Activated T-helper 1 cell treated with anti-CD3 and anti-CD28 coated beads, Interleukin-12 subunit alpha, Interleukin-12 subunit beta, Interleukin-2, Interleukin-4 antibody, amounts not matched to agents 30 ng/mL and 10 ng/mL and 1 ng/mL, durations not matched to agents 14 hours and 24 hours and 36 hours (primary cell): ENCODE measurements at regions not wholly inside any gene's neighbourhood (a gene's known extent, or its start where the extent isn't known, plus 50 kb on each side); places are given as distances from the start of the nearest gene placed in this dataset.
"Not testable (repeated sequence)": the region's sequence is repeated elsewhere in the genome, so short reads cannot be mapped to it uniquely, and the experiment has no call there.

Source experiments
- DNase-seq: peaks from one replicate; pipeline ENCODE4 v3.0.0; 2021; ENCODE audit warnings: low spot score
- H3K27ac Mint-ChIP-seq: one replicate; pipeline ENCODE4 v1.8.0; 2021; ENCODE audit warnings: mild to moderate bottlenecking, mixed read lengths
- H3K27me3 Mint-ChIP-seq: one replicate; pipeline ENCODE4 v1.8.0; 2022; ENCODE audit warnings: mild to moderate bottlenecking, moderate library complexity, mixed read lengths; ENCODE audit not compliant: insufficient read depth
- H3K36me3 Mint-ChIP-seq: one replicate; pipeline ENCODE4 v1.8.0; 2021; ENCODE audit warnings: low read depth, mixed read lengths
- H3K4me1 Mint-ChIP-seq: one replicate; pipeline ENCODE4 v1.8.0; 2021; ENCODE audit warnings: low read depth, mixed read lengths
- H3K4me3 Mint-ChIP-seq: one replicate; pipeline ENCODE4 v1.8.0; 2021; ENCODE audit warnings: mild to moderate bottlenecking, moderate library complexity, mixed read lengths
- H3K9me3 Mint-ChIP-seq: one replicate; pipeline ENCODE4 v1.8.0; 2021; ENCODE audit warnings: mixed read lengths
- intact Hi-C: fragments of 100-400 bp; cut with micrococcal nuclease; formaldehyde crosslinking; loops from one replicate; pipeline ENCODE4 v1.15.1; 2024

DNA sequence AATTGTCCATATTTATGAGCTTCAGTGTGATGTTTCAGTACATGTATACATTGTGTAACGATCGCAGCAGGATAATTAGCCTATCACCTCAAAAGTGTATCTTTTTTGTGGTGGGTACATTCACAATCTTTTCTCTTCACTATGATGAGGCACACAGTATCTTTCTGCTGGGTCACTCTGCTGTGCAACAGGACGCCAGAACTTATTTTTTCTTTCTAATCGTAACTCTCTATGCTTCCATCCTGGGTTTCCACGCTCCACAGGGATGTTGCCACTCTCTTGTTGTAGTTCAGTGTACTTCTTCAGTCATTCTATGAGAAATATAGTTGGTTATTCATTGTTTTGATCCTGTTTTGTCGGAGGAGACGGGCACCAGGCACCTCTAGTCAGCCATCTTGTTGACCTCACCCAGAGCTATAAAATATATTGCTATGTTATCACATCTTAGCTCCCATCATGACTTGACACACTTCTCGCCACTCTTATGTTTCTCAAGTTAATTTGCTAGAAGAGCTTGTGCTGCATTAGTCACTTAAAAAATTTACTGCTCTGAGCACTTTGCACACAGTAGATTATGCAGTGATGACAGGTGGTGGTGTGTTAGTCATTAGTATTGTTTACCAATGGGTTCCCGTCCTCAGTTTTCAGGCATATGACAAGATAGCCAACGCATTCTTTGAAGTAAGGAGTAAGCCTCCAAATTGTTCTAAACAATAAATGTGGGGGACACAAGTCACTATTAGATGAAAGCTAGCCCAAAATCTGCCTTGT is 1002.7 kb upstream of the PCDH7 start:
- Mint-ChIP-seq H3K36me3 (no peaks in the 10 kb centered on the region), H3K4me1 (no peaks in the 10 kb centered on the region), H3K9me3 (no peaks in the 10 kb centered on the region), H3K27ac (no peak overlapping the region), H3K4me3 (no peak overlapping the region), H3K27me3 (no peaks in the 10 kb centered on the region)
- intact Hi-C loops: no loop called here
- DNase-seq: no peak

DNA sequence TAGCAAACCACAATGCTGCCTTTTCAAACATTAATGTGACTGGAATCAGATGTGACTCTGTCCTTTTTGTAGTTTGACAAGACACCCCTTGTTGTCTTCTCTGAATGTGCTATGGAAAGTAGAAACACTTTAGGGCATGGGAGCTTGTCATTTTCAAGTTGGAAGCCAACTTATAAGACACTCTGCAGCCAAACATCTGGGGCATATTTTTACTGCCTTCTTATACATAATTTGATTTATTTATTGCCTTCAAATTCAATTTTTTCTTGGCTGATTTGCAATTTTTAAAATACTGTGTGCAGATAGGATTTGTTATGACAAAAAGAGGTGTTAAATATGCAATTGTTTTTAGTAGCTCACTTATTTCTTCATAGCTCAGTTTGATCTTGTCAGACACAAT is 1002.0 kb upstream of the PCDH7 start:
- Mint-ChIP-seq H3K9me3 (no peaks in the 10 kb centered on the region), H3K4me3 (no peak overlapping the region), H3K36me3 (no peaks in the 10 kb centered on the region), H3K27ac (no peak overlapping the region), H3K4me1 (no peaks in the 10 kb centered on the region), H3K27me3 (no peaks in the 10 kb centered on the region)
- intact Hi-C loops: no loop called here
- DNase-seq: no peak

DNA sequence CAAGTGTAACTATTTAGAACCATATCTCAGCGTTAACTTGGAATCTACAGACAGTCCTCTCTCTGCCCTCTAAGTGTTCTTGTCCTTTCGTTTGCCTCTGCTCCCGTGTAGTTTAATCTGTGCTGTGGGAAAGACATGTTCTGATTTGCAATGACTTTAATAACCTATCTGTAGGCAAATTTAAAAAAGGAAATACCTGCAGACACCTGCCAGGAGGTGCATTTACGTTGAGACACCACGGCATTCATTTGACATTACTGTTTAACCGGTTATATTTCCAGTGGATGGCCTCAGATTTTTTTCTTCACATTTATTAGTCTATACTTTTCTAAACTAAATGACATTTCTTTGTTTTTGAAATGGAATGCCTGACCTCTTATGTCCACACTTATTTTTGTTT is 997.9 kb upstream of the PCDH7 start:
- Mint-ChIP-seq H3K4me1 (no peaks in the 10 kb centered on the region), H3K4me3 (no peak overlapping the region), H3K36me3 (no peaks in the 10 kb centered on the region), H3K27me3 (no peaks in the 10 kb centered on the region), H3K27ac (no peak overlapping the region), H3K9me3 (no peaks in the 10 kb centered on the region)
- intact Hi-C loops: no loop called here
- no peak for DNase-seq

DNA sequence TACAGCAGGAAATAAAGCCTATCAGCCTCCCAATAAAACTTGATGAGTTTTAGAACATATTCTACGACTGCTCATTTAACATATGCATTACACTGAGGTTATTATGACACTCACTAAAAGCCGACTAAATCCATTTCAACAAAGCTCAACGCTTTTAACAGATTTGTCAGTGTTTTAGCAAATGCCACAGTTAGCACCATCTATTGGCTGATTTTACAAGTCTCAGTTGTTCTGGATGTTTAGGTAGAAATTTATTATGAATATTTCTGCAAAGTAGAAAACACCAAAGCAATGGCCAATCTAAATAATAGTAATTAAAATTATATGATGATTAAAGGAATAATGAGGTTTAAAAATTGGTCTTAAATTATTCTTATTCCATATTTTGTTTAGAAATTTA is 993.2 kb upstream of the PCDH7 start:
- no peaks in the 10 kb centered on the region for H3K4me1 Mint-ChIP-seq
- no peak for DNase-seq

GRCh38 chr4:29734343-29735213 is 985.6 kb upstream of the PCDH7 start:
- H3K4me3 Mint-ChIP-seq: no peak overlapping the region
- no peaks in the 10 kb centered on the region for H3K36me3 Mint-ChIP-seq
- intact Hi-C loops: no loop called here
- no peak overlapping the region for H3K27ac Mint-ChIP-seq
- peaks cover 19% of the 10 kb centered on the region for H3K9me3 Mint-ChIP-seq
- H3K27me3 Mint-ChIP-seq: no peaks in the 10 kb centered on the region
- H3K4me1 Mint-ChIP-seq: no peaks in the 10 kb centered on the region
- DNase-seq: no peak

More for the DNA sequence above, 993.2 kb upstream of the PCDH7 start:
- intact Hi-C loops: no loop called here
- no peak overlapping the region for H3K4me3 Mint-ChIP-seq
- H3K27ac Mint-ChIP-seq: no peak overlapping the region
- H3K9me3 Mint-ChIP-seq: peaks cover 5% of the 10 kb centered on the region
- no peaks in the 10 kb centered on the region for H3K36me3 Mint-ChIP-seq
- H3K27me3 Mint-ChIP-seq: no peaks in the 10 kb centered on the region

- no peaks in the 10 kb centered on the region for H3K36me3 Mint-ChIP-seq
- DNase-seq: no peak
Observed at GRCh38 chr4:29756966-29757365, 963.2 kb upstream of the PCDH7 start.

DNA sequence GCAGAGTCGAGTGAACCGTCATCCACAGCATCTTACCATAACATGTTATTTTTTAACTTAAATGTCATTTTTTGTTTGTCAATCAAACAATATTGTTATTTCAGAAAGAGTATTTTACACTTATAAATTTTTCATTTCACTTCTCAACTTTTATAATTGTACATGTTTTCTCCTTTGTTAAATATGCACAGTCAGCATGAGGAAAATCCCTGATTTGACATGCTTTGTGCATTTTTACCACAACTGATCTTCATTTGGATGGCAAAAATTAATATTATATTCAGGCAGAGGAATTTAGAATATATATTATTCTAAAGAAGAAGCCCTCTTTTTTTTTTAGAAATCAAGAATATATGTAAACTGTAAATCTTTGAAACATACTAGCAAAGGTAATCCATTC is 958.0 kb upstream of the PCDH7 start:
- Mint-ChIP-seq H3K27me3 (no peaks in the 10 kb centered on the region), H3K9me3 (peaks cover 1% of the 10 kb centered on the region), H3K4me1 (no peaks in the 10 kb centered on the region), H3K36me3 (no peaks in the 10 kb centered on the region), H3K27ac (no peak overlapping the region), H3K4me3 (no peak overlapping the region)
- intact Hi-C loops: no loop called here
- no peak for DNase-seq

More at GRCh38 chr4:29756966-29757365, 963.2 kb upstream of the PCDH7 start:
- no peak overlapping the region for H3K4me3 Mint-ChIP-seq
- H3K4me1 Mint-ChIP-seq: no peaks in the 10 kb centered on the region
- no peak overlapping the region for H3K27ac Mint-ChIP-seq
- peaks cover 4% of the 10 kb centered on the region for H3K9me3 Mint-ChIP-seq
- no peaks in the 10 kb centered on the region for H3K27me3 Mint-ChIP-seq
- intact Hi-C loops: no loop called here

DNA sequence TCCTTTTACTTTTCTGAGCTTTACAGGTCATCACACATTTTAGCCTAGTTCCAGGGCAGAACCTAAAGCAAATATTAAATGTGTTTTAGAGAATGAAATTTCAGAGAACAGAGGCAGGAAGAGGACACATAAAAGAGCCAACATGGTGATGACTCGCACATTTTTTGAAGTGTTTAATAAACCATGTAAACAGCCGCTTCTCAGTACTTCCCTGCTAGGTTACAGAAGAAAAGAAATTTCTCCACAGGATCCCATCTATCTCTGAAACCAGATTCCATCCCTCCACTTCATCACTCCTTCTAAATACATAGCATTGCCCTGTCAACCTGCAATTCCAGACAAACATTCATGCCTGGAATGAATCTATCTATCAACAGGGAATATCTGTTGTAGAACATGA is 949.5 kb upstream of the PCDH7 start:
- no peak for DNase-seq
- no peak overlapping the region for H3K27ac Mint-ChIP-seq
- peaks cover 31% of the 10 kb centered on the region for H3K9me3 Mint-ChIP-seq
- intact Hi-C loops: no loop called here
- H3K4me1 Mint-ChIP-seq: no peaks in the 10 kb centered on the region
- no peaks in the 10 kb centered on the region for H3K36me3 Mint-ChIP-seq
- no peak overlapping the region for H3K4me3 Mint-ChIP-seq
- H3K27me3 Mint-ChIP-seq: no peaks in the 10 kb centered on the region

- H3K9me3 Mint-ChIP-seq: peaks cover 22% of the 10 kb centered on the region
- H3K4me1 Mint-ChIP-seq, H3K27ac Mint-ChIP-seq, DNase-seq, H3K4me3 Mint-ChIP-seq, H3K27me3 Mint-ChIP-seq, intact Hi-C loops, H3K36me3 Mint-ChIP-seq: not testable (repeated sequence)
Observed at GRCh38 chr4:29788123-29788522, 932.0 kb upstream of the PCDH7 start.

DNA sequence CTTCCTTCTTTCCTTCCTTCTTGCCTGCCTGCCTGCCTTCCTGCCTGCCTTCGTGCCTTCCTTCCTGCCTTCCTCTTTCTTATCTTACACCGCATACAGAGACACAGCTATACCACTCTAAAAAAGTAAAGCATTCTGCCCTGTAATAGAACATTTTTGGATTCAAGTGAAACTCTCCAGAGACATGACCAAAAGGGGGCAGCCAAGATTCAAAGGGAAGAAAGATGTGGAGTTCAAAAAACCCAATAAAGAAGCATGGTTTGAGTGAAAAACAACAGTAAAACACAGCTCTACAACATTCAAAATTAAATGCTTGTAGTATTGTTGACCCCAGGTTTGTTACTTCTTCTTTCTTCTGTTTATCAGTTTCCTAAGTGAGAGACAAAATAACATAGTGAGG is 914.9 kb upstream of the PCDH7 start:
- no peaks in the 10 kb centered on the region for H3K4me1 Mint-ChIP-seq
- H3K27ac Mint-ChIP-seq: no peak overlapping the region
- no peaks in the 10 kb centered on the region for H3K27me3 Mint-ChIP-seq
- intact Hi-C loops: no loop called here
- H3K9me3 Mint-ChIP-seq: peaks cover 24% of the 10 kb centered on the region
- no peak overlapping the region for H3K4me3 Mint-ChIP-seq
- no peaks in the 10 kb centered on the region for H3K36me3 Mint-ChIP-seq
- DNase-seq: no peak

DNA sequence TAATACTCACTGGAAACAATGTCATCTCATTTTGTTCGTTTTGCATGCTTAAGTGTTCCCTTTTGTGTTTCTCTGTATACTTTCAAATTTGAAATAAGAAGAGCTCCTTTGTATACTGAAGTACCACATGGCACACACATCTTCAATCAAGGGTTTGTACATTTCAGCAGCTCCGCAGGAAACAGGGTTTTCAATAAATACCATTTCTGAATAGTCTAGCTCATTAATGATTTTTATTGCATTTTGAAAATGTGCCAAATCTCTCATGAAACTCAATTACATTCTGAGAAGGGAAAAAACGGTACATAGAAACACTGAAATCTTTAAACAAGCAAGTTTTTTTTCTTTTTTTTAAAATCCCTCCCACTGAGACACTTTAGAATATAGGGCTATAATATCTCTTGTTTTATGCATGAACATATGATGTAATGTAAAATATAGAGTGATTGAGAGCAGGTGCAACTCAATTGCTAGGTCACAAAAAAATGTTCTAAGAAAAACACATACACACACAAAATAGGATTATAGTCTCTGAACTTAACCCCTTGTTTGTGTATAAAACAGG is 914.2 kb upstream of the PCDH7 start:
- no peak for DNase-seq
- Mint-ChIP-seq H3K36me3 (no peaks in the 10 kb centered on the region), H3K4me1 (no peaks in the 10 kb centered on the region), H3K27me3 (no peaks in the 10 kb centered on the region), H3K9me3 (peaks cover 27% of the 10 kb centered on the region), H3K4me3 (no peak overlapping the region), H3K27ac (no peak overlapping the region)
- intact Hi-C loops: no loop called here

GRCh38 chr4:29817961-29818360 is 902.2 kb upstream of the PCDH7 start:
- Mint-ChIP-seq H3K36me3 (no peaks in the 10 kb centered on the region), H3K27ac (no peak overlapping the region), H3K4me3 (no peak overlapping the region), H3K9me3 (peaks cover 19% of the 10 kb centered on the region), H3K4me1 (no peaks in the 10 kb centered on the region), H3K27me3 (no peaks in the 10 kb centered on the region)
- no peak for DNase-seq
- intact Hi-C loops: no loop called here

- Mint-ChIP-seq H3K36me3 (no peaks in the 10 kb centered on the region), H3K27me3 (no peaks in the 10 kb centered on the region), H3K27ac (no peak overlapping the region), H3K9me3 (peaks cover 18% of the 10 kb centered on the region), H3K4me3 (no peak overlapping the region), H3K4me1 (no peaks in the 10 kb centered on the region)
- no peak for DNase-seq
- intact Hi-C loops: no loop called here
Observed at GRCh38 chr4:29829067-29829466, 891.1 kb upstream of the PCDH7 start.
